ENCODE measurements at regions not wholly inside any gene's neighbourhood (a gene's known extent, or its start where the extent isn't known, plus 50 kb on each side); places are given as distances from the start of the nearest gene placed in this dataset.

- TF ChIP-seq CHD7 (IDR thresholded peaks at IDR 0.05; ENCODE audit: insufficient replicate concordance, low read length), result no peak
- no peak for TF ChIP-seq CBX8 (IDR thresholded peaks at IDR 0.05; ENCODE audit: borderline replicate concordance, low read depth, low read length)
- TF ChIP-seq ASH2L (IDR thresholded peaks at IDR 0.05; ENCODE audit: low read length), result no peak
Observed at GRCh38 chr9:99626426-99626825, 195.3 kb upstream of the NR4A3 start (continued).
